Neural progenitor cell (in vitro differentiated cells): ENCODE measurements at regions not wholly inside any gene's neighbourhood (a gene's known extent, or its start where the extent isn't known, plus 50 kb on each side); places are given as distances from the start of the nearest gene placed in this dataset.
A peak's percentile ranks its signal among the peaks of the same experiment; 100 is the strongest.

Experiments used
- DNase-seq: peaks from one replicate; pipeline ENCODE4 v3.0.0-alpha.2; 2016; ENCODE audit warnings: low spot score
- H2AFZ ChIP-seq: fragments of 200-600 bp; sonication (generic); replicated peaks from 2 replicates; pipeline ENCODE4 v1.6.1; 2016; ENCODE audit warnings: antibody characterized with exemption
- H3F3A ChIP-seq: fragments of 200-600 bp; sonication (generic); 2 replicates; pipeline ENCODE4 v1.6.1; 2016; ENCODE audit warnings: antibody characterized with exemption, low read depth
- H3K27ac ChIP-seq: fragments of 200-600 bp; sonication (generic); 2 replicates; pipeline ENCODE4 v1.5.1; 2016; ENCODE audit warnings: mild to moderate bottlenecking
- H3K27me3 ChIP-seq: fragments of 200-600 bp; sonication (generic); 2 replicates; pipeline ENCODE4 v1.6.1; 2016; ENCODE audit warnings: mild to moderate bottlenecking, moderate library complexity
- H3K36me3 ChIP-seq: fragments of 200-600 bp; sonication (generic); 2 replicates; pipeline ENCODE4 v1.5.1; 2016
- H3K4me1 ChIP-seq: fragments of 200-600 bp; sonication (generic); 2 replicates; pipeline ENCODE4 v1.6.1; 2016; ENCODE audit warnings: mixed run types
- H3K4me2 ChIP-seq: fragments of 200-600 bp; sonication (generic); 2 replicates; pipeline ENCODE4 v1.6.1; 2016
- H3K4me3 ChIP-seq: fragments of 200-600 bp; sonication (generic); 2 replicates; pipeline ENCODE4 v1.5.1; 2016
- H3K79me2 ChIP-seq: fragments of 200-600 bp; sonication (generic); 2 replicates; pipeline ENCODE4 v1.6.1; 2016; ENCODE audit warnings: low read depth
- H3K9ac ChIP-seq: fragments of 200-600 bp; sonication (generic); 2 replicates; pipeline ENCODE4 v1.6.1; 2016
- H3K9me3 ChIP-seq: fragments of 200-600 bp; sonication (generic); 2 replicates; pipeline ENCODE4 v1.5.1; 2016; ENCODE audit warnings: low read depth
- H4K20me1 ChIP-seq: fragments of 200-600 bp; sonication (generic); 2 replicates; pipeline ENCODE4 v1.6.1; 2016; ENCODE audit warnings: low read depth
- H3K27ac Mint-ChIP-seq: 3 replicates; pipeline ENCODE4 v1.8.0; 2021; ENCODE audit warnings: mixed read lengths
- H3K27me3 Mint-ChIP-seq: 2 replicates; pipeline ENCODE4 v1.8.0; 2022; ENCODE audit warnings: low read depth, mild to moderate bottlenecking, inconsistent platforms, moderate library complexity, mixed read lengths; ENCODE audit not compliant: insufficient read depth
- H3K36me3 Mint-ChIP-seq: 3 replicates; pipeline ENCODE4 v1.8.0; 2021; ENCODE audit warnings: mixed read lengths
- H3K4me1 Mint-ChIP-seq: 3 replicates; pipeline ENCODE4 v1.8.0; 2021; ENCODE audit warnings: mixed read lengths
- H3K4me3 Mint-ChIP-seq: 3 replicates; pipeline ENCODE4 v1.8.0; 2021; ENCODE audit warnings: mild to moderate bottlenecking, moderate library complexity, mixed read lengths
- H3K9me3 Mint-ChIP-seq: 3 replicates; pipeline ENCODE4 v1.8.0; 2020; ENCODE audit warnings: mixed read lengths
- CTCF ChIP-seq: fragments of 200-600 bp; sonication (generic); IDR thresholded peaks from 2 replicates; pipeline ENCODE4 v1.5.1; 2017; ENCODE audit warnings: antibody characterized with exemption, mild to moderate bottlenecking
- EZH2 ChIP-seq: fragments of 200-600 bp; sonication (generic); IDR thresholded peaks from 2 replicates; pipeline ENCODE4 v1.6.1; 2017; ENCODE audit warnings: antibody characterized with exemption, mild to moderate bottlenecking, moderate library complexity
- EZH2phosphoT487 ChIP-seq: fragments of 200-600 bp; sonication (generic); IDR thresholded peaks from 2 replicates; pipeline ENCODE4 v1.6.1; 2017; ENCODE audit warnings: antibody characterized with exemption

- H3K36me3 ChIP-seq = no peaks in the 10 kb centered on the region
- H4K20me1 ChIP-seq = no peaks in the 10 kb centered on the region
- no peaks in the 10 kb centered on the region for H3K36me3 Mint-ChIP-seq
- peaks cover 6% of the 10 kb centered on the region for H3K4me1 ChIP-seq
- no peaks in the 10 kb centered on the region for H3K9me3 Mint-ChIP-seq
- H3K4me2 ChIP-seq = no peak overlapping the region
- H3K9ac ChIP-seq = no peak overlapping the region
- H3K4me3 ChIP-seq = no peak overlapping the region
- no peaks in the 10 kb centered on the region for H3K79me2 ChIP-seq
- no peak overlapping the region for H3K27ac ChIP-seq
- H3K27me3 Mint-ChIP-seq = peaks cover 9% of the 10 kb centered on the region
- DNase-seq = no peak
- TF ChIP-seq EZH2phosphoT487 (no peak), EZH2 (no peak)
- H3K4me3 Mint-ChIP-seq = no peak overlapping the region
- no peaks in the 10 kb centered on the region for H3F3A ChIP-seq
- no peaks in the 10 kb centered on the region for H3K27me3 ChIP-seq
- no peaks in the 10 kb centered on the region for H3K9me3 ChIP-seq
- H2AFZ ChIP-seq = peak overlapping the region; percentile 26
- H3K27ac Mint-ChIP-seq = no peak overlapping the region
- H3K4me1 Mint-ChIP-seq = peaks cover 6% of the 10 kb centered on the region
These were observed 109.8 kb downstream of the HMX1 start for GRCh38 chr4:8761824-8762205.

GRCh38 chr4:8761167-8761823, 110.3 kb downstream of the HMX1 start:
- Histone ChIP-seq H2AFZ (peak overlapping the region; percentile 26), H3K4me3 (no peak overlapping the region), H3K4me1 (peaks cover 6% of the 10 kb centered on the region), H3K79me2 (no peaks in the 10 kb centered on the region), H3K4me2 (no peak overlapping the region), H3K36me3 (no peaks in the 10 kb centered on the region), H3K27ac (no peak overlapping the region), H3K9ac (no peak overlapping the region), H3K27me3 (no peaks in the 10 kb centered on the region), H3F3A (no peaks in the 10 kb centered on the region), H3K9me3 (no peaks in the 10 kb centered on the region), H4K20me1 (no peaks in the 10 kb centered on the region)
- H3K36me3 Mint-ChIP-seq = no peaks in the 10 kb centered on the region
- TF ChIP-seq EZH2 (no peak), EZH2phosphoT487 (no peak), CTCF (no peak)
- no peaks in the 10 kb centered on the region for H3K9me3 Mint-ChIP-seq
- H3K27me3 Mint-ChIP-seq = peaks cover 9% of the 10 kb centered on the region
- no peak overlapping the region for H3K4me3 Mint-ChIP-seq
- no peak overlapping the region for H3K27ac Mint-ChIP-seq
- H3K4me1 Mint-ChIP-seq = peaks cover 6% of the 10 kb centered on the region
- no peak for DNase-seq

- H3K27me3 ChIP-seq = no peaks in the 10 kb centered on the region
- no peak overlapping the region for H3K9ac ChIP-seq
- H3K36me3 ChIP-seq = no peaks in the 10 kb centered on the region
- Mint-ChIP-seq H3K9me3 (no peaks in the 10 kb centered on the region), H3K4me1 (peaks cover 6% of the 10 kb centered on the region), H3K27me3 (peaks cover 7% of the 10 kb centered on the region), H3K36me3 (no peaks in the 10 kb centered on the region), H3K4me3 (no peak overlapping the region), H3K27ac (no peak overlapping the region)
- H4K20me1 ChIP-seq = no peaks in the 10 kb centered on the region
- no peak overlapping the region for H3K4me2 ChIP-seq
- no peaks in the 10 kb centered on the region for H3K9me3 ChIP-seq
- no peak for TF ChIP-seq EZH2
- TF ChIP-seq EZH2phosphoT487 = no peak
- TF ChIP-seq CTCF = no peak
- DNase-seq = no peak
- H3K27ac ChIP-seq = no peak overlapping the region
- H2AFZ ChIP-seq = no peak overlapping the region
- H3K79me2 ChIP-seq = no peaks in the 10 kb centered on the region
- peaks cover 6% of the 10 kb centered on the region for H3K4me1 ChIP-seq
- H3F3A ChIP-seq = no peaks in the 10 kb centered on the region
- H3K4me3 ChIP-seq = no peak overlapping the region
These were observed 111.1 kb downstream of the HMX1 start for GRCh38 chr4:8760561-8760960.

GRCh38 chr4:8759987-8760386, 111.7 kb downstream of the HMX1 start:
- DNase-seq = no peak
- peaks cover 6% of the 10 kb centered on the region for H3K4me1 ChIP-seq
- no peaks in the 10 kb centered on the region for H3K9me3 ChIP-seq
- no peak overlapping the region for H3K4me2 ChIP-seq
- H3K27me3 ChIP-seq = no peaks in the 10 kb centered on the region
- no peak overlapping the region for H3K27ac ChIP-seq
- Mint-ChIP-seq H3K4me3 (no peak overlapping the region), H3K36me3 (no peaks in the 10 kb centered on the region), H3K27me3 (peaks cover 3% of the 10 kb centered on the region), H3K9me3 (no peaks in the 10 kb centered on the region), H3K27ac (no peak overlapping the region), H3K4me1 (peaks cover 4% of the 10 kb centered on the region)
- TF ChIP-seq EZH2 (no peak), EZH2phosphoT487 (no peak), CTCF (no peak)
- H4K20me1 ChIP-seq = no peaks in the 10 kb centered on the region
- no peaks in the 10 kb centered on the region for H3F3A ChIP-seq
- H3K4me3 ChIP-seq = no peak overlapping the region
- H3K9ac ChIP-seq = no peak overlapping the region
- no peak overlapping the region for H2AFZ ChIP-seq
- H3K79me2 ChIP-seq = no peaks in the 10 kb centered on the region
- H3K36me3 ChIP-seq = no peaks in the 10 kb centered on the region
